Renal cortical epithelial cell (primary cell): ENCODE measurements at regions not wholly inside any gene's neighbourhood (a gene's known extent, or its start where the extent isn't known, plus 50 kb on each side); places are given as distances from the start of the nearest gene placed in this dataset.
"Not testable (repeated sequence)": the region's sequence is repeated elsewhere in the genome, so short reads cannot be mapped to it uniquely, and the experiment has no call there.

Source experiments
- DNase-seq: peaks from one replicate; pipeline ENCODE4 v3.0.0-alpha.2; 2011; ENCODE audit warnings: low read depth

GRCh38 chr2:71959494-71959893, 188.2 kb downstream of the CYP26B1 start:
- no peak for DNase-seq

- not testable (repeated sequence) for DNase-seq
These were observed 189.2 kb downstream of the CYP26B1 start for GRCh38 chr2:71958426-71958825.

DNA sequence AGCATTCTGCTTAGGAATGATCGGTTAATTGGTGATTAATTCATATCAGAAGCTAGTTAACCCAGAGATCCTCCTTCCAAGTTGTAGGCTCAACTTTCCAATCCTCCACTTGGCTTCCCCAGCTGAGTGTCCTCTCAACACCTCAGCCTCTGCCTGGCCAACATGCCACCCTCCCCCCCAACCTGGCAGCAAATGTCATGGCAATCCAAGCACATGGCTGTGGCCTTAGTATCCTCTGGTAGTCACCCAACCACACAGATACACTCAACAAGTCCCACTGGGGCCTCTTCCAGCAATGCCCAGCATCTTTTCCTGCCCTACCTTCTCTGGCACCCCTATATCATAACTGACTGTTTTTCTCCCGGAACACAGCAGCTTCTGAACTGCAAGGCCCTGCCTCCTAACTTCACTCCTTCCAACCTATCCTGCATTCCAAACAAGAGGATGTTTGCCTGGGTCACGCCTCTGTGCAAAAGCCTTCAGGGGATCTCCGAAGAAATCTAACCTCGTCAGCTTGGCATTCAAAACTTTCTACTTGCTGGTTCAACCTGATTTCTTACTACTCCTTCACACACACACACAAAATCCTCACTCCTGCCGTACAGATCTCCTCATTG, 195.0 kb downstream of the CYP26B1 start:
- peak; percentile 25 for DNase-seq

DNA sequence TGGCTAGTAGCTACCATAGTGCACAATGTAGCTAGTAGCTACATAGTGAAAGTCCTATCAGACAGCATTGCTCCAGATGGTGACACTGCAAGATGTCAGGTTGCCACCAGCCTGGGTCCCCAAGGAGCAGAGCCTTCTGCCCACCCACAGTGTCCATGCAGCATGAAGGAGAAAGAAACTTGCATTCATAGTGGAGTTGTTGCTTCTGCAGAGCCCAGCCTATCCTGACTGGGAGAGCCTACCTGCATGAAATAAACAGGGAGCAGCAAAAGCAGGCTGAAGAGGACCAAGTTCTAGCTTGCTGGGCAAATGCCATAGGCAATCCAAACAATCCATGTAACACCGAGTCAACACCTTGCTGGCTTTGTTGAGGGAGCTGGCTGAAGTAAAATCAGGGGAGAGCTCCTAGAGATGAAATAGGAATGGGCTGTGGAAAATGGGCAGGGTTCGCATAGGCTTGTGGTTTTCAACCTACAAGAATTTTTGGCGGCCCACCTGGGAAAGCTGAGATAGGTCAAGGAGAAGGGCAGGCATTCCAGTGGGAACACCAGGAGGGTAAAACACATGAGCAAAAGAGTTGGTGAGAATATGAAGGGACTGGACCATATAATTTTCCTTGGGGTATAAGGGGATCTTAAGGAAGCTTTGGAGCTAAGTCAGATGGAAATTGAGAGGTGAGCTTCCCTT, 195.8 kb downstream of the CYP26B1 start:
- DNase-seq, result no peak

GRCh38 chr2:71951083-71951468, 196.6 kb downstream of the CYP26B1 start:
- DNase-seq, result no peak

GRCh38 chr2:71950256-71951082, 197.2 kb downstream of the CYP26B1 start:
- no peak for DNase-seq

GRCh38 chr2:71949537-71949798, 198.2 kb downstream of the CYP26B1 start:
- no peak for DNase-seq

DNA sequence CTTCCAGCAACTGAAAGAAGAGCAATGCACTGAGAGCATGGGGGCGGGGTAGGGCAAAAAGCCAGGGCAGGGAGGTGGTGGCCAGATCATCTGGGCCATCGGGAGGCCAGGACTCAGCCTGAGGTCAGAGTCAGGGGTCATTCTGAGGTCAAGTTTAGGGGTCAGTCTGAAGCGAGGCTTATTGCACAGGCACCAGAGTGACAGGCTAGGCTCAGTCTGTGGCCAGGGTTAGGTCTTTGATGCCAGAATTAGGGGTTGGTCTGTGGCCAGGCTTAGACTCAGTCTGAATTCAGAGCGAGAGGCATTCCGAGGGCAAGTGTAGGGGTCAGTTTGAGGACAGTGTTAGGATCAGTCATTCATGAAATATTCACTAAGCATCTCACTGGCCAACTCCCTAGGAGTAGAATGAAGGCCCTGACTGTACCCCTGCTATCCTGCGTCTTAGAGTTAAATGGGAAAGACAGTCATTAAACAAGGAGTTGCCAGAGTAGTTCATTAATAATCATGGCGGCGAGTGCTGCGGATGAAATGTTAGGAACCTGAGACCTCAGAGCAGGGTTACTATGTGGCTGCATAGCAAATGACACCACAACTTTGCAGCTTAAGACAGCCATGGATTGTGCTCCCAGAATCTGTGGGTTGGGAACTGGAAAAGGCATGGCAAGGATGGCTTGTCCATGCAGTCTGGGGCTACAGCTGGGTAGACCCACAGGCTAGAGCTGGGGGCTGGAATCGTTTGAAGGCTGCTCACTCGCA, 198.7 kb downstream of the CYP26B1 start:
- DNase-seq, result no peak

DNA sequence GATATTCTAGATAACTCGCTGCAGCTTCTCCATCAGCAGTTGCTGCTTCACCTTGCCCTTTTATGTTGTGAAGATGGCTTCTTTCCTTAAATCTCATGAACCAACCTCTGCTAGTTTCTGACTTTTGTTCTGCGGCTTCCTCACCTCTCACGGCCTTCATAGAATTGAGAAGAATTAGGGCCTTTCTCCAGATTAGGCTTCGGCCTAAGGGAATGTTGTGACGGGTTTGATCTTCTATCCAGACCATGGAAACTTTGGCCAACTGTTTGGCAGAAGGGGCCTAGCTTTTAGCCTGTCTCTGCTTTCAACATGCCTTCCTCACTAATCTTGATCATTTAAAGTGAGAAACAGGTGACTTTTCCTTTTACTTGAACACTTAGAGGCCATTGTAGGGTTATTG, 199.9 kb downstream of the CYP26B1 start:
- no peak for DNase-seq

DNA sequence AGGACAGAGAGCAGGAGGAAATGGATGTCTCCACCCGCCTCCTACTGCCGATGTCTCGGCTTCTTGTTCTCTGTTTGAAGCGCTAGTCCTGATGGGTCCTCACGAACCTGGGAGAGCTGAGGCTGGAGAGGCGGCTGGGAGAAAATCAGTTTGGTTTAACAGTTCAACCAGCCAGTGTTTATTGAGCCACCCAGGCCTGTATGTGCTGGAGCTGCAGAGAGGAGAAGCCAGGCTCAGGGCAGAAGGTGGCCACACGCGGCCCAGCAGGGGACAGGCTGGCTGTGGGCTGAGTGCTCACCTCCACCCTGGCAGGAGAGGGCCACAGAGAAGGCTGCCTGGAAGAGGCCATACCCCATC, 202.1 kb downstream of the CYP26B1 start:
- DNase-seq, result no peak

DNA sequence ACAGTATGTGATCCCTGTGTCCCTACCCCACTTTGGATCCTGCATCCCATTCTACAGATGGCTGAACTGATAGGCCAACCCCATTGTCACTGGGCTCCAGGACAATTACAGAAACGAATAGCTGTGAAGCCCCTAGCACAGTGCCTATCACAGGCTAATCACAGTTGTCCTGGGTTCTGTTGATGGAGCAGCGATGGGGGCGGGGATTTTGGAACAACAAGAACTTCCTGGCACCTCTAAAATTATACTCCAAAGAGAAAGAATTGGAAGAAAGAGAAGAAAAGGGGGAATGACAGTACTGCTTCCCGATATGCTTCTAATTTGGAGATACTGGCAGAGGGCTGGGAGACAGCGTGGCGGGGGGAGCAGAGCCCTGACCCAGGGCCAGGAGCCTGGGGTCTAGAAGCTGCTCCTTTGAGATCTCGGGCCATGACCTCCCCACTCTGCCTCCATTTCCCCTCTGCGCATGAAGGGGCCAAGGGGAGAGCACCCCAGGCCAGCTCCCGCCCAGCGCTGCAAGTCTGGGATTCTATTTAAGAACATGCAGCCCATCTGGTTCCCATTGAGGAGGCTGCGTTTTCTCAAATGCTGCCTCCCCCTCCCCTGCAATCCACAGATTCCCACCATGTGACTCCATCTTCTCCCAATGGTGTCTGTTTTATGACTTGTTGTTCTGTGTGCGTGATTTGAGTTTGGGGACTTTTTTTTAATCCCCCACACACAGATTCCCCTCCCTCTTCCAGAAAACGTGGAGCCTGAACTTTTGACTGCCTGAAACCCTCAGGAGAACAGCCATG, 202.7 kb downstream of the CYP26B1 start:
- no peak for DNase-seq

DNA sequence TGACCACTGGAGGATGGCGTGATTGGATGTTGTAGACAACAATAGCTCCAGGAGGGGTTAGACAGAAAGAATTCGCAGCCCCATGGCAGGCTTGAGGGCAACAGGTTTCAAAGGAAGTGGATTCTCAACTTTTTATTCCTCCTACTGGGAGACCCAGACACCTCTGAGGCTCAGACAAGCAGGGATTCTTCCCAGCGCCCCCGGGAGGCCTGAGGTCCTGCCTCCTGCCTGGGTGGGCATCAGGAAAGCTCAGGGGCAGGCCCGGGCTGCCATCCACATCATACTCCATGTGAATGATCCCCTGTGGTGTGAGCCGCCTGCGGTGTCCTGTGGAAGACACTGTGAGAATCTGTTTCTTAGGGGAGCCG, 203.5 kb downstream of the CYP26B1 start:
- no peak for DNase-seq

DNA sequence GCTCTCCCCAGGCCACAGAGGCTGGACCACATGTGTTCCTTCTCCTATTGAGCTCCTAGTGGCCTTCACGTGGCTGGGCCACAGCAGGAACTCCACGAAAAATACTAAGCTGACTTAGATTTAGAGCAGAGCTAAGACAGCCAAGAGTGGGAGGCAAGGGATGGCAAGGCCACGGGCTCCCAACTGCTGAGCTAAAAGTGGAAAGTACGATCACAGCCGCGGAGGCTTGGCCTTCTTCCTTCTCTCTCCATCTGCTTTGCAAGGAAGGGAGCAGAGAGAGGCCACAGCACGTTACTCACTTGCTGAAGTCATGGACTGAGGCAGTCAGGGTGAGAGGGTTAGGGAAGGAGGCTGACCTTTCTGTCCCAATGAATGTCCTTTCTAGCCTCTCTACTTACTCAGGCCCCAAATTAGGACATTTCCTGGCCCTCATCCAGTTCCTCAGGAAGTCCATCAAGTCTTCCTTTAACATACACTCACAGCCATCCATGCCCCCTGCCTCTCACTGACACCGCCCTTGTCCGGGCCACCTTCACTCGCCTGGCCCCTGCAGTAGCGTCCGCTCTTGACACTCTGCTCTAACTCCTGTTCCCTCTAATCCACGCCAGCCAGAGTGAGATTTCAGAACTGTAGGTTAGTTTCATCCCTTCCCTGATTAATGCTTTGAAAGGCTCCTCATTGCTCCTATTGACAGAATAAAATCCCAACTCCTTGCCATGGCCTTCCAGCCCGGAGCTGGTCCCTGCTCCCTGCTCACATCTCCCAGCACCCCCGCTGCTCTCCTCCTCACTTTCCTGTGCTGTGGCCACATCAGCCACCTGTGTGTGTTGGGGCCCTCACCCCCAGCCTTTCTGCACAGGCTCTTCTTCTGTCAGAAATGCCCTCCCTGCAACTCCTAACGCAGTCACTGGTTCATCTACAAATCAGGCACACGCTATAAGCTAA, 204.2 kb downstream of the CYP26B1 start:
- no peak for DNase-seq

GRCh38 chr2:71941726-71942525, 205.7 kb downstream of the CYP26B1 start:
- DNase-seq, result no peak

DNA sequence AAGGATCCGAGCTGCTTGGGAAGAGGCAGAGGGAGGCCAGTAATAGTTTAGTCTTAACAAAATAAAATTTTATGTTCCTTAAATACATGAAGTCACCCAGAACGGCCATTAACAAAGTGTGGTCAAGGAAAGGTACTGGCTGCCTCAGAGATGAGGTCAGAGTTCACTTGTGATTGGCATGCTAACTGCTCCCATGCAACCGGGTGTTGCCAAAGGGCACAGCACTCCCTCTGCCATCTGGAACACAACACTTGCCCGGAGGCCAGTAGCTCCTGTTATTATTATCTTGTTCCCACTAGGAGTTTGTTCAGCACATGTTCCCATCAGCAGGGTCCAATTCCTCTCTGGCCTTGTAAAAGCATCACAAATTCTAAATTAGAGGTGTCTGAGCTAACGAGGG, 207.0 kb downstream of the CYP26B1 start:
- DNase-seq, result peak; percentile 61

DNA sequence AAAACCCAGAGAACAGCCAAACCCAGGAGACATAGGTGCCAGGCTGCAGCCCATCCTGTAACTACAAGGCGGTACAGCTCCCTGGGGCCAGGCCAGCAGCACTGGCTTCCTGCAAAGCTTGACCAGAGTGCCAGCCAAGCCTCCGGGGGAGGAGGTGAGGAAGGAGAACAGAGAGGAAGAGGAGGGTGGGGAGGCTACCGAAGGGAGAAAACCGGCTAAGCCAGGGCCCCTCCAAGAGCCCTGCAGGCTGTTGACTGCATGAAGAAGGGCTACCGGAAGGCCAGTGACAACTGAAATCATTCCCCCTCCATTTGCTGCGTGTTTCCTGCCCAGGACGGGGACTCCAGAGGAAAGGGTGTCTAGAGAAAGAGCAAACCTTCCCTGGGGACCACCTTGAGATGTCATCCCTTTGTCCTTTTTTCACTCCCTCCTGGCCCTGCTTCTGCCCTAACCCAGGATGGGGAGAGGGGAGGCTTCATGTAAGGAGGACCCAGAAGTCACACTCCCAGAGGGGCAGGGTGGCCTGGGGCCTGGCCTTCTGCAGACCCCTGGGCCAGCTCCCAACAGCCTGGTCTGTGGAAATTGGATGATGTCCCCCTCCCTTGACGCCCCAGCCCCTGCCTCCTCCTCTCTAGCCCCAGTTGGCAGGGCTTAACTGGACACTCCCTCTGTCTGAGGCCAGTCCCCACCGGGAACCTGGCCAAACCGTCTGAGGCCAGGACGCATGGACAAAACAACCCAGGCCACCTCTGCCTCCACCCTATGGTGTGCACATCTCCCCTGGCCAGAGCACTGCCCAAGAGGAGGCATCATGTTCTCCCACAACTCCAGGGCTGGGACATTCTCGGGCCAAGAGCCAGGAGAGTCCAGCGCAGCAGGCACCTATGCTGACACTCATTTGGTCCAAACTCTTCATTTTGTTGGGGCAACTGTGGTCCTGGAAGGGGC, 207.8 kb downstream of the CYP26B1 start:
- DNase-seq, result no peak

DNA sequence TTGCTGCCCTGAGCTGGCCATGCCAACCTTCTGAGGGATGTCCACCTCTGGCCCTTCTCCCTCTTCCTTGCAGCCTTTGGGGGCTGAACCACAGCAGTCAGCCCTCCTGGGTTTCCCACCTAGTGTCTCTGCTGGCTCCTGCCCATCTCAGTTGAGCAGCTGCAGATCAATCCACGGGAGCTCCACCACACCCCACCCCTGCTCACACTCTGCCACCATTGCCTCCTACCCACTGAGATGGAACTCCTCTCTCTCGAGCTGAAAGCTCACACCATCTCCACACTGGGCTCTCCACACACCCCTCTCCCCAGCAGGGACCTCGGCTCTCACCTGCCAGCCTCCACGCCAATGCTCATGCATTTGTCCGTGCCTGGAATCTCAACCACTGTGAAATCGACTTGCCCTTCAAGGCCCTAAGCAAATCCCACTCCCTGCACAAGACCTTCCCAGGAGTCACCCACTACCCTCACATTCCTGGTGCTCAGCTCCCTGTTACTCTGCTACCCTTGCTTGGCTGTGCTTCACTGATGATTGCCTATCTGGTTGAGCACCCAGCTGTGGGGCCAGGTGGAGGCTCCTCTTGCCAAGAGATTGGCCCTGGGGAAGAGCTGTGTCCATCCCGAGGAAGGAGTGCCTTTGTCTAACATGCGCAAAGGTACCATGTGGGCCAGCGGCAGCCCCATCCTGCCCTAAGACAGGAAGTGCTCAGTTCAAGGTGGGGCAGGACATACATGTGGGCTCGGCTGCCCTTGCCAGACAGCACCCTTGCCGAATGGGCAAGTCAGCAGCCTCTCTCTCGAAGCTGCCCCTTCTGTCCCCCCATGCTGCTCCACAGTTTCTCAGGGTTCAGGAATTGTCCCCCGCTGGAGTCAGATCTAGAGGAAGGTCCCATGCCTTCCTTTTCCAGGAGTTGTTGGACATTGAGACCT, 208.7 kb downstream of the CYP26B1 start:
- DNase-seq, result no peak

DNA sequence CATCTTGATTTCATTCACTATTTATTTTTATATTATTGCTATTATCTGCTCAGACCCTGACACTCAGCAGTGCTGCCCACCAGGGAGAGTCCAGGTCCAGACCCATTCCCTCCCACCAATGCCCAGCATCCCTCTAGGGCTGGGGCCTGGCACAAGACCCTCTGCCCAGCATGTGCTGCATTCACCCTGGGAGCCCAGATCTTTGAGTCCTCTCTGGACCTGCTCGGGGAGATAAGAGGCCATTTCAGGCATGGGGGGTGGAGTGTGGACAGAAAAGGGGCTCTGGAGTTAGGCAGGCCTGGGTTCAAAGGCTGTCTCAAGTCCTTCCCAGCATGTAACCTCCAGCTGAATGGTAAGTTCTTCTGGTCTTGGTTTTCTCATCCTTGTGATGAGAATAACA, 209.6 kb downstream of the CYP26B1 start:
- DNase-seq, result no peak
